HFFc6 (cell line): ENCODE measurements at regions not wholly inside any gene's neighbourhood (a gene's known extent, or its start where the extent isn't known, plus 50 kb on each side); places are given as distances from the start of the nearest gene placed in this dataset.

Experiments
- DNase-seq: peaks from one replicate; pipeline ENCODE4 v3.0.0-alpha.2; 2018
- H3K27ac Mint-ChIP-seq: 2 replicates; pipeline ENCODE4 v1.8.0; 2020; ENCODE audit warnings: mild to moderate bottlenecking, mixed read lengths
- H3K27me3 Mint-ChIP-seq: 2 replicates; pipeline ENCODE4 v1.8.0; 2021; ENCODE audit warnings: mild to moderate bottlenecking, moderate library complexity, mixed read lengths; ENCODE audit not compliant: insufficient read depth
- H3K36me3 Mint-ChIP-seq: 2 replicates; pipeline ENCODE4 v1.8.0; 2021; ENCODE audit warnings: low read depth, mixed read lengths
- H3K4me1 Mint-ChIP-seq: 2 replicates; pipeline ENCODE4 v1.8.0; 2020; ENCODE audit warnings: low read depth, mixed read lengths
- H3K4me3 Mint-ChIP-seq: 2 replicates; pipeline ENCODE4 v1.8.0; 2020; ENCODE audit warnings: mild to moderate bottlenecking, moderate library complexity, mixed read lengths
- H3K9me3 Mint-ChIP-seq: 2 replicates; pipeline ENCODE4 v1.8.0; 2020; ENCODE audit warnings: mild to moderate bottlenecking, mixed read lengths
- TF ChIP-seq, protein P1 (sequence below): fragments of 200-600 bp; sonication (generic); IDR thresholded peaks from 2 replicates; pipeline ENCODE4 v1.5.0; 2021; ENCODE audit warnings: antibody characterized with exemption, mild to moderate bottlenecking

DNA sequence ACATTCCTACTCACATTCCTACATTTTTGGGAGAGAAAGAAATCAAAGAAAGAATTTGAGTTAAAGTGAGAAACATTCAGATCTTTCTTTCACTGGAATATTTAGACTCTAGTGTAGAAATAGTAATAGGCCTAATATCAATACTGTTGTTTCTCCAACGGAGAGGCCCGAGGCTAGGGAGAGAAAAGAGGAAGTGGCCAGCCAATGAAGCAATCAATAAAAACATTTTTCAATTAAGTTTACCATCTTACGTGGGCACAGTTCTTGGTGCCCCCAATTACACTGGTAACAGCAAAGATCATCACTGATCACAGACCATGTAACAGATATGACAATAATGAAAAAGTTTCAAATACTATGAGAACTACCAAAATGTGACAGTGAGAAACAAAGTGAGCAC is 281.4 kb downstream of the GPM6A start:
- Mint-ChIP-seq H3K4me1 (peaks cover 31% of the 10 kb centered on the region), H3K27ac (no peak overlapping the region), H3K9me3 (peaks cover 12% of the 10 kb centered on the region; the same call in 1 of the 2 replicates), H3K36me3 (0 out of 2 replicates have a peak, but pooled peaks cover 5% of the 10 kb centered on the region), H3K4me3 (no peak overlapping the region; the same call in 1 of the 2 replicates), H3K27me3 (no peaks in the 10 kb centered on the region; the same call in 1 of the 2 replicates)
- TF ChIP-seq, protein P1, sequence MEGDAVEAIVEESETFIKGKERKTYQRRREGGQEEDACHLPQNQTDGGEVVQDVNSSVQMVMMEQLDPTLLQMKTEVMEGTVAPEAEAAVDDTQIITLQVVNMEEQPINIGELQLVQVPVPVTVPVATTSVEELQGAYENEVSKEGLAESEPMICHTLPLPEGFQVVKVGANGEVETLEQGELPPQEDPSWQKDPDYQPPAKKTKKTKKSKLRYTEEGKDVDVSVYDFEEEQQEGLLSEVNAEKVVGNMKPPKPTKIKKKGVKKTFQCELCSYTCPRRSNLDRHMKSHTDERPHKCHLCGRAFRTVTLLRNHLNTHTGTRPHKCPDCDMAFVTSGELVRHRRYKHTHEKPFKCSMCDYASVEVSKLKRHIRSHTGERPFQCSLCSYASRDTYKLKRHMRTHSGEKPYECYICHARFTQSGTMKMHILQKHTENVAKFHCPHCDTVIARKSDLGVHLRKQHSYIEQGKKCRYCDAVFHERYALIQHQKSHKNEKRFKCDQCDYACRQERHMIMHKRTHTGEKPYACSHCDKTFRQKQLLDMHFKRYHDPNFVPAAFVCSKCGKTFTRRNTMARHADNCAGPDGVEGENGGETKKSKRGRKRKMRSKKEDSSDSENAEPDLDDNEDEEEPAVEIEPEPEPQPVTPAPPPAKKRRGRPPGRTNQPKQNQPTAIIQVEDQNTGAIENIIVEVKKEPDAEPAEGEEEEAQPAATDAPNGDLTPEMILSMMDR, result no peak
- DNase-seq, result no peak

DNA sequence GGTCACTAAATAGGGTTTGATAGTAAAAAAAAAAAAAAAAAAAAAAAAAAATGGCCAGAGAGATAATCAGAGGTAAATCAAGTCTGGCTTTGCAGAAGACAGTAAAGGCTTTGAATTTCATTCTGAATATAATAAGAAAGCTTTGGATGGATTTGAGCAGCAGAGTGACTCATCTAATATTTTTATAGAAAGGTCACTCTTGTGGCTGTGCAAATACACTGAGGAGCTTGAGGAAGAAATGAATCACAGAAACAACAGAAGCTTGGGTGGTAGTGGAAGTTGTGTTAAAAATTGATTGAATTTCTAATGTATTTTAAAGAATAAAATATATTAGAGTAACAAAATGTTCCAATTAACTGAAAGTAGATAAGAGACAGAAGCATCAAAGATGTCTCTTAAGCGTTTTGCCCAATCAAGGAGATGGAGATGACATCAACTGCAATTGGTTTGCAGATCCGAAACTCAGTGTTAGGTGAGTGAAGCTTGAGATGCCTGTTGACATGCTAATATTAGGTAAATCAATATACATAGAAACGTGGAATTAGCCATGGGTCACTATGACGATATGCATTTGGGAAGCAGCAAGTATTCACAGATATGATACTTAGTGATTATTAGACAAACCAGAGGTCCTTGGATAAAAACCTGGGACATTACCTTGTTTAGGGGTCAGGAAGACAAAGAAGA is 280.5 kb downstream of the GPM6A start:
- Mint-ChIP-seq H3K36me3 (0 out of 2 replicates have a peak, but pooled peaks cover 5% of the 10 kb centered on the region), H3K4me1 (peaks cover 31% of the 10 kb centered on the region), H3K27me3 (no peaks in the 10 kb centered on the region; the same call in 1 of the 2 replicates), H3K27ac (no peak overlapping the region), H3K9me3 (peaks cover 12% of the 10 kb centered on the region; the same call in 1 of the 2 replicates), H3K4me3 (no peak overlapping the region)
- TF ChIP-seq, protein P1, result no peak
- peak; percentile 65 for DNase-seq

DNA sequence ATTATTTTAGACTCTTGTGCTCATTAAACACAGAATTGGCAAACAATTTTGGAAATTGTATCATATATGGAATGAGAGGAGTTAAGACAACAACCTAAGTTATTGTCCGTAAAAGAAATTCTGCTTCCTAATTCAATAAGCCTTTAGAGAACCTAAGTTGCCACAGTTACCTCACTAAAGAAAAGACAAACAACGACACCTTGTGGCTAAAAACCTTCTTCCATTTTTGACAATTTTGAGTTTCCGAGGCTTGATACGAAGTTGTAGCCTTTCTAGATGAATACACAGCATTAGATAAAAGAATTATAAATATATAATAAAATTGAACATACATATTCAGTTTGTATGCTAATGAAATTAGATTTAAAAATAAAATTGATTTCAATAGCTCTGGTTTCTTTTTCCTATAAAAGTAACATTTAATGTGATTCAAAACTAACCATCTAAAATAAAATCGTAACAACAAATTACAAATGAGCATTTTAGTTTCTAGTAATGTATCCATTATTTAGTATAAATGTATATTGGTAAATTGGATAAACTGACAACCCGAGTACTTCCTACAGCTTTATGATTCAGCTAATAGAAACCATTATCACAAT is 275.1 kb downstream of the GPM6A start:
- TF ChIP-seq, protein P1, result peak; percentile 86
- peak; percentile 41 for DNase-seq
- no peaks in the 10 kb centered on the region for H3K27me3 Mint-ChIP-seq
- H3K36me3 Mint-ChIP-seq, result 0 out of 2 replicates have a peak, but pooled peaks cover 2% of the 10 kb centered on the region
- no peak overlapping the region for H3K27ac Mint-ChIP-seq
- H3K9me3 Mint-ChIP-seq, result peaks cover 9% of the 10 kb centered on the region; the same call in 1 of the 2 replicates
- peaks cover 9% of the 10 kb centered on the region for H3K4me1 Mint-ChIP-seq
- H3K4me3 Mint-ChIP-seq, result no peak overlapping the region

DNA sequence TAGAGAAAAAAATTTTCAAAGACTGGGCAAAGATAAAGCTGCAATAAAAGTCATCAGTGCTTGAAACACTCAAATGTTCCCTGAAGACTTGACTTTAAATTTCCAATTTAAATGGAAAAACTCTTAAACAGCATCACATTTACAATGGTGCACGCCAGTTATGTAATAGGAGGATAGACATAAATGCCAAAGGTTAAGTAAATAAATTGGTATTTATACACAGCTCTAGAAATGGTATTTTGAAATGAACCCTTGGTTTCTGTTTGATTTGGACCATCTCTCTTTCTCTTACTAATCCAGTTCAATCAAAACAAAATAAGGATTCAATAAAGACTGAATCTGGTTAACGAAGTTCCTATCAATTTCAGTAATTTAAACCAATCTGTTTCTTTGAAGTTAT is 272.6 kb downstream of the GPM6A start:
- Mint-ChIP-seq H3K27me3 (no peaks in the 10 kb centered on the region), H3K36me3 (no peaks in the 10 kb centered on the region), H3K4me3 (no peak overlapping the region), H3K27ac (no peak overlapping the region), H3K9me3 (no peaks in the 10 kb centered on the region), H3K4me1 (peaks cover 7% of the 10 kb centered on the region; the same call in 1 of the 2 replicates)
- TF ChIP-seq, protein P1, result no peak
- DNase-seq, result no peak

DNA sequence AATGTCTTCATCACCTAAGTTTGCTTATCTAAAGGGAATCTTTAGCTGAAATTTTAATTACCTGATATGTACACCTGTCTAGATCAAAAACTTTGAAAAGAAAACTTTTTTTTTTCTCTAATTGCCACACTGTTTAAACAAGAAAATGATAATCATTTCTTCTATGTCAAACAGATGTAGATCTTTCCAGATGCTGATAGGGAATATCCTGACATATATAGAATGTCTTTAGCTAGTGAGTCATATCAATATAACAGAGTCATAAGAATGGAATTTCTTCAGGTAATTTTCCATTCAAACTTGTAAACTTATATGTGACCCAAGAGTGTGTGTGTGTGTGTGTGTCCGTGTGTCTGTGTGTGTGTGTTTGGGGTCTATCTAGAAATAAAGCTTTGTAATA is 271.9 kb downstream of the GPM6A start:
- H3K9me3 Mint-ChIP-seq, result no peaks in the 10 kb centered on the region
- H3K27me3 Mint-ChIP-seq, result no peaks in the 10 kb centered on the region
- DNase-seq, result no peak
- H3K4me1 Mint-ChIP-seq, result peaks cover 7% of the 10 kb centered on the region; the same call in 1 of the 2 replicates
- H3K27ac Mint-ChIP-seq, result no peak overlapping the region
- H3K4me3 Mint-ChIP-seq, result no peak overlapping the region
- TF ChIP-seq, protein P1, result no peak
- no peaks in the 10 kb centered on the region for H3K36me3 Mint-ChIP-seq
